SW 1271 (cell line): ENCODE measurements at regions not wholly inside any gene's neighbourhood (a gene's known extent, or its start where the extent isn't known, plus 50 kb on each side); places are given as distances from the start of the nearest gene placed in this dataset.
"Not testable (repeated sequence)": the region's sequence is repeated elsewhere in the genome, so short reads cannot be mapped to it uniquely, and the experiment has no call there.

ENCODE experiments used
- DNase-seq, 2 experiments: peaks; one replicate each; lab custom pipeline; 2025; lab: John Stamatoyannopoulos, UW

GRCh38 chr4:166153548-166153947, 280.5 kb downstream of the TLL1 start:
- DNase-seq: no peak

GRCh38 chr4:166162327-166162726, 289.3 kb downstream of the TLL1 start:
- DNase-seq: no peak

DNA sequence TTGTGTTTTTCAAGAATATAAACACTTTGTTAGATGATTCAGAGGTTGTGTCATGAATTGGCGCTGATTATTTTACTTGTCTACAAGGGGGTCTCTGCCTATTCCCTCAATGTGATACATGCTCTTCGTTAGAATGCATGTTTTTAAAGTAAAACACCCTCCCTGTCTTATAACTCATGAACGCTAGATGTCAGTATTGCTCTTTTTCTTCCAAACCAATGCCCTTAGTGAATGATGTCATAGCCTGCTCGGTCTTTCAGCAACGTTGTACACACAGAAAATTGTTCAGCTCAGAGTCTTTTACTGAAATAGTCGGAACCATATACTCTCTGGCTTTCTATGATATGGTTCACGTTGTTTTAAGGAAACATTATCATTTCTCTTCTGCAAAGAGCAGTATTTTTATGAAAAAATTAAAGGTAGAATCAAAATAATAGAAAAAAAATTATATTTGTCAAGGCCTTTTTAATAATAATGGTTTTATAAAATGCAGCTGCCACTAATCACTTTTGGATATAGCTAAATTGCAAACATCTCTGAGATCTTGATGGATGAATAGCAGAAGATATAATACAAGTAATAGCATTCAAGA, 292.9 kb downstream of the TLL1 start:
- DNase-seq: peak in 1 of 2 experiments; percentile 58

GRCh38 chr4:166169111-166169510, 296.1 kb downstream of the TLL1 start:
- DNase-seq: peak in 1 of 2 experiments; percentile 5

DNA sequence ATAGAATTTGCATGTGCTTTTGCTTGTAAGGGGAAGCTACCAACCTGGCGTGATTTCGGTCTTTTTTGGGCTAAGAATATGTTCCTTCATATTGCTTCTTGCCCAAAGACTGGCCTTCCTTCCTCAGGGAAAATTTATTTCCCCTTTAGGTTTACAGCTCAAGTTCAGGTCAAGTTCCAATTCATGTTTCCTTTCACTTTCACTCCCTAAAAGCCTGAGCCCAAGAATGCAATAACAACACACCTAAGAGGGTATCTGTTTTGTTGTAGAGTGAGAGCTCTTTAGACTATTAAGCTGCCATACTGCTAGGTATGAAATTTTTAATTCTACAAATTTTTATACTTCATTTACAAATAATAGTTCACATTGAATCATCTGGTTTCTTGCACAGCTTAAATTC, 299.6 kb downstream of the TLL1 start:
- DNase-seq: no peak

DNA sequence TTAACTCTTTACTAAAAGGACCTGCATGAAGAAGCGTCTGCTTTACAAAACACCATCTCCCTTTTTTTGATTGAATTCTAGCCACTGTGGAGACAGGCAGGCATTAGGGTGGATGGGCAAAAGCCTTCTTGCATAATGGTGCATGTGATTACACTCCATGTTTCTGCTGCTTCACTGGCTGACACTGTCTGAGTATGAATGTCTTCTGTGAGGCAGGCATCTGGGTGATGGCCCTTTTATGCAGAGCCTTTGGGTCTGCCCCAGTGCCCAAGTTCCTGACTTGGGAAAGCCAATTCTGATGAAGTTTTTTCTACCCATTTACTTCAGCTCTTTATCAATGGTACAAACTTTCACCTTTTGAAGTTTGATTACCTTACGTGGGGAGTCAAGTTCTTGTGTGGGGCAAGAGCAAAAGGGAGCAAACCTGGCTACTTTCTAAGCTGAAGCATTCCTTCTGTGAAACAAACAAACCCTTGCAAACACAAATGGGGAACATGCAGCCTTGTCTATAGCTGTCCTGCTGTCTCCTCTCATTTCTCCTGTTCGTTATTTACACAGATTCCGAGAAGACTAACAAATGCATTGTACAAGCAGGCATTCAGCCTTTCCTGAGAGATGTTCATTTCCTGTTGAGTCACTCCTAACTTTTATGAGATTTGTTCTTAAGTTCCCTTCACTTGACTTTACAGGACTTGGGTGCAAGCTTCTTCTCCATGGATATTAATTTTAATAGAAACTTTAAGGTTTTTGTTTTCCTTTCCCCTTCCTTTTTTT, 301.9 kb downstream of the TLL1 start:
- DNase-seq: no peak

GRCh38 chr4:166182145-166182544, 309.1 kb downstream of the TLL1 start:
- DNase-seq: no peak

- no peak for DNase-seq
Measured at GRCh38 chr4:166195101-166195500, 322.1 kb downstream of the TLL1 start.

DNA sequence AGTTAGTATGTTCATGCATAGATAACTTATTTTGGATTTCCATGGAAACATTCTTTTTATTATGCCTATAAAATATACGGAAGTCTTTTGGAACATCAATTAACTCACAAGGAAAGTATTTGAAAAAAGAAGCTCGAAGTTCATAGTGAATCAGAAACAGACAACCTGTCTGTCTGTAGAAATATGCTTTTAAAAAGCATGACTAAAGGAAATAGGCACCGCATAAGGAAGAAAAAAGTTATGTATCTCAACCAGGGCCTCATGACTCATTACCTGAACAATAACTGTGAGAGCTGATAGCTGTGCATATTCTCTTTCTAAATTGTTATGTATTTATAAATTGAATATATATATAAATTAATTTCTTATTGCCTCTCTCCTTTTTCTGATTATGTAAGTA, 324.1 kb downstream of the TLL1 start:
- no peak for DNase-seq

DNA sequence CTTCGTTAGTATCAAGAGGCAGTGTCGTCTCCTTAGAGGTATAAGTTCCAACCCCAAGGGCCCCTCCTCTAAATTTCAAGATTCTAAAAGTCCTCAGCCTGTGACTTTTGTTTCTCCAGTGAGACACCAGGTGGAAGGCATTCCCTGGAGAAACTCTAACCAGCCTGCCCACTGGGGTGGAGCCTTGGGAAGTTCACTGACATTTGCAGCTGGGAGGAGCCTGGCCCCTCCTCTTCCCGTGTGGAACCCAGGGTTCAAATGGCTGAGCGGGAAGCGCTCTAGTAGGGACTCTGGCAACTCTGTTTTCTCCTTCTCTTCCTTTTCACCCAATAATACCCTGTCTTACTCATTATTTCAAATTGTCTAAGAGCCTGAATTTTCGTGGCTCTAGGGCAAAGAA, 325.0 kb downstream of the TLL1 start:
- no peak for DNase-seq

DNA sequence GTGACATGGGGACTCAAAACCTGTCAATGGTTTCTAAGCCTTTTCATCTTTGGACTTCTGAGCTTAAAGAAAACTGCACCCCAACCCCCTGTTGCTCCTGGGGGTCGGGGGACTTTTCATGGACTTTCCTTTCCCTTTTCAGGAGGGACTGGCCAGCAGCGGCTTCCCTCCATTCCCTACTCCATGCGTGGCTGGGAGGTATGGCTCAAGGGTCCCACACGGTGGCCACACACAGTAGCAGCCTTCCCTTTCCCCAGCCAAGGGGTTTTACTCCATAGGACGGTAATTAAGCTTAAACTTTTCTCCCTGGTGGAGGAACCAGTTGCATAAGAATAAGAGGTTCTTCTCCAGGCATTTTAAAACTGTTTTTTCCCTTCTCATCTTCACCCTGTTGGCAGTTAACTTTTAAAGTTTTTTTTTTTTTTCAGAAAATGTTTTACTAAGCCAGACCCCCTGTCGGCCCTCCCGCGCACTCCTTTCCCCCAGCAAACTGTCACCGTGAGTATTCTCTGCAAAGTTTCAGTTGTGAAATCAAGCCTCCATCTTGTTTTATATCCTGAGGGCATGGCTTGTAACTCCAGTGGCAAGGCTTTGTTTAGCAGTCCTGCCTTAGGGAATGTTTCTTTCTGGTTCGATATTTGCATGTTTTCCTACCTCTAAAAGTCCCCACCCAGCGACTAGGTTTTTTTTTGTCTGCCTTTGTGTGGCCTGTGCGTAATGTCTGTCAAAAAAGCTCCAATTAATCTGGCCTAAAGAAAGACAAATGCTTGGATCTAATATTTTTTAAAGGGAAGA, 325.7 kb downstream of the TLL1 start:
- no peak for DNase-seq

GRCh38 chr4:166202991-166203390, 330.0 kb downstream of the TLL1 start:
- no peak for DNase-seq

GRCh38 chr4:166212326-166212725, 339.3 kb downstream of the TLL1 start:
- not testable (repeated sequence) for DNase-seq

DNA sequence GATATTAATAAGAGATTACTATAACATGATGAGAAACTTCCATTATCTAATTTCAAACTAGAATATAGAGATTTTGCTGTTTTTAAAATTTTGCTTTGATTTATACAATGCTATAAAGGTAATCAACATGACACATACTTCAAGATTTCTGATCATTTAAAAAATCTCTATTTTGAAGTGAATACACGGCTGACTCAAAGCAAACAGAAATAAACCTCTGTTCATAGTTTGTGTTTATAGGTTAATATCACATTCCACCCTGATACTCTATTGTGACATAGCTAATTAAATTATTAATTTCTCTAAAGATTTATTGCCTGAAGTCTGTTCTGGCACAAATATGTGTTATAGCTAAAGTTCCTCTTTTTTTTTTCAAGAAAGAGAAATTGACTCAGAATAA, 349.2 kb downstream of the TLL1 start:
- DNase-seq: no peak

- DNase-seq: no peak
Measured at GRCh38 chr4:166228112-166228511, 355.1 kb downstream of the TLL1 start.

DNA sequence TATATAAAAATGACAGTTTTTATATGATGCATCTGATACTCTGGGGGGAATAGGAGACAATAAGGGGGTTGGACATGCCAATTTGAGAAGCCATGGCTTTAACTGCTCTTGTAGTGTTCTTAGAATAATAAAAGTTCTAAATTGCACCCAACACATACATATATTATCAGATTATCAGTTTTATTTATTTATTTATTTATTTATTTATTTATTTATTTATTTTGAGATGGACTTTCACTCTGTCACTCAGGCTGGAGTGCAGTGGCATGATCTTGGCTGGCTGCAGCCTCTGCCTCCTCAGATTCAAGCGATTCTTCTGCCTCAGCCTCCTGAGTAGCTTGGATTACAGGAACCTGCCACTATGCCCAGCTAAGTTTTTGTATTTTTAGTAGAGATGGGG, 356.8 kb downstream of the TLL1 start:
- no peak for DNase-seq

- no peak for DNase-seq
Measured at GRCh38 chr4:166230841-166231240, 357.8 kb downstream of the TLL1 start.

- DNase-seq: no peak
Measured at GRCh38 chr4:166239354-166239753, 366.3 kb downstream of the TLL1 start.

DNA sequence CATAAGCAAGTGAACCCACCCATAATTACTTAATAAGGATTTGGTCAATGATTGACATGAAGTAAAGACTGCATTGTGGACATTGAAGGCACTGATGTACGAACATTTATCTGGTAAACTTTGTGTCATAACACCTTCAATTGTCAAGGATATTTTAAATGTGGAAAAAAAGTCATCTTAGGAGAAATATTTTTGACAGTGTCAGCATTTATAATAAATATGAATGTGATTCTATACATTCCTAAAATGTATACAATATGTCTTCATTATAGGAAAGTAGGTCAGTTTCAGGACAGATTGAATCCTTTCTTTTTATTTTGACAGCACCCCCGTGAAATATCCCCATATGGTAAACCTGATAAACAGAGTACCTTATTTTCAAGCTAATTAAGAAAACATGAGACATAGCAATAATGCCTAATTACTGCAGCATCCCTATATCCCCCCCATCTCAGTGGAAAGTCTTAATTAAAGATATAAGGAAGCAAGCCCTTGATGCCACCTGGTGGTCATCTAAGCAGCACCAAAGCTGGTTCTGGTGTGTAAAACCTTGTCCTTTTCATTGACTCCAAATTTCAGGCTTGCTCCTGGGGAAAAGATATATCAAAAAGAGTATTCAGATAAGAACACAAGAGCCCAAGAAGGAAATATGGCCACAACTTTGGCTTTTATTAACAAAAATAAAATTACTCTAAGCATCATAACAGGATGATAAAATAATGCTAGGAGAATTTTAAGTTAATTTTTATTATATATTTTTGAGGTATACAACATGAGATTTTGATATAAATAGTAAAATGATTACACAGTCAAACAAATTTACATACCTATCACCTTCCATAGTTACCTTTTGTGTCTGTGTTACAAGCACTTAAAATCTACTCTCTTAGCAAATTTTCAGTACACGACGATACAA, 379.7 kb downstream of the TLL1 start:
- peak in 1 of 2 experiments; percentile 5 for DNase-seq

DNA sequence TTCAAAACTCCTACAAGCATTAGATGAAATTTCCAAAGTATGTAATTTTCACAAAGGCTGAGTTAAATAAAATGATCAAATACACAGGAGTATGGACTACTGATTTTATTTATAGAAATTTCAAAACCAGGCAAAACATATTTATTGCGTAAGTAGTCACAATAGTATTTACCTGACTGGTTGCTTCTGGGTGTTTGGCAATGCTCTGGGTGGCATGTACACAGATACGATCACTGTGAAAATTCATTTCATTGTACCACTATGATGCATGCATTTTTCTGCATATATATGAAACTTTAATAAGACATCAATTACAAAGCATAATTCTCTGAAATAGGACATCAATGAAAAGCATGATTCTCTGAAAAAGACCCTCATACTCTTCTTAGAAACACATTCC, 384.2 kb downstream of the TLL1 start:
- no peak for DNase-seq

GRCh38 chr4:166257891-166258290, 384.9 kb downstream of the TLL1 start:
- DNase-seq: no peak

DNA sequence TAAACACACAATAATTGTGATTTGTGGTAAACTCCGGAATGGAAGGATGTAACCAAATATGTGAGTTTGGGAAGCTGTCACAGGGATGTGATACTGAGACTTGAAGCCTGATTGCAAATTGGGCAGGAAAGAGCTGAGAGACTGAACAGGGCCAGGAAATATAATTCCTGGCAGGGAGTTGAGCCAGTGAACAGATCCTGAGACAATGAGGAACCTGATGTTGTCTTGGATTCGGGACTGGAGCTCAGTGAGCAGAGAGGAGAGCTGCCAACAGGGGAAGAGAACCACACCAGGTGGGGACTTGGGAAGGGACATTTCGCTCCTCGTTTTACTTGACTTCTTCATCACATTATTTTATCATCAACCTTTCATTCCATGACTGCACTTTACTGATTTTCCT, 386.0 kb downstream of the TLL1 start:
- DNase-seq: no peak
